ENCODE measurements at regions not wholly inside any gene's neighbourhood (a gene's known extent, or its start where the extent isn't known, plus 50 kb on each side); places are given as distances from the start of the nearest gene placed in this dataset.
A peak's percentile ranks its signal among the peaks of the same experiment; 100 is the strongest.

DNA sequence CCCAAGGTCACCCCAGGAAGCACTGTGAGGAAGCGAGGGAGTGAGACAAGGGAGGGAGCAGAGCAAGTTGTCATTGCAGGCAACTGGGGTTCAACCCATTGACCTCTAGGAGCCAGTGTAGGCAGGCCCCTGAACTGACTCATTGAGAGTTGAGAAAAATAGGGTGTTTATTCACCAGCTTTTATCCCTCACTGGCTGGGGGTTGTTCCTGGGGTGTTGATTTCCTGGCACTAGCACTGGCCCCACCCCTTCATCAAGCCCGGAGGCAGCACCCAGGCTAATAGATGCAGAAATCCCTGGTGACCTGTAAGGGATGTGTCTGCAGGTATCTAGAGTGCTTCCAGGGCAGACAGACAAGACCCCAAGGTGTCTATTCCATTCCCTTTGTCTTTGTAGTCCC, 183.9 kb downstream of the ARRDC4 start:
- no peak for DNase-seq (ENCODE audit: low spot score)

DNA sequence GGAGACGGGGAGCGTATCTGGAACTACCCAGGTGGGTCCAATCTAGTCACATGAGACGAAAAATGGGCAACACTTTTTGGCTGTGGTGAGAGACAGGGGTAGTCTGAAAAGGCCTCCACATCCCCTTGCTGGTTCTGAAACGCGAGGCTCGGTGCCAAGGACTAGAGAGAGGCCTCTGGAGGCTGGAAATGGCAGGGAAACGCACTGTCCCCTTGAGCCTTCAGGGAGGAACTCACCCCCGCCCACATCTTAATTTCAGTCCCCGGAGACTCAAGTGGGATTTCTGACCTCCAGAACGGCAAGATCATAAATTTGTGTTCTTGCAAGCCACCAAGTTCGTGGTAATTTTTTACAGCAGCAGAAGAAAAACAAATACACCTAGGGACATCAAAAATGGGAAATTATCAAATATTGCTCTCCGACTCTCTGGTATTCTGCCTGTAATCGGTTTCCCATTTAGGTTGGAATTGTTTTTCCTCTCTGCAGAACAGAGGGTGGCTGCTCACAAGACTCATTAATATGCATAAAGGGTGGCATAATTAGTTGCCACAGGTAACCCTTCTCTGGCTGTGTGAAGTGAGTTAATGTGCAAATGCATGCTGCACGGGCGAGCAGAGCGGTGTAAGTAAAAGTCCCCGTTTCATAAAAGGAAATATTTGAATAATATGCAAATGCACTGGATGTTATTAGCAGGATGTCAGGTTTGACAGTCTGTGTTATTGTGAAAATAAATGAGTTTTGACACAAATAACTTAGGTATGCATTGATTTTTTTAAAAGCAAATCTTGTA, 185.7 kb downstream of the ARRDC4 start:
- DNase-seq (ENCODE audit: low spot score) = no peak

DNA sequence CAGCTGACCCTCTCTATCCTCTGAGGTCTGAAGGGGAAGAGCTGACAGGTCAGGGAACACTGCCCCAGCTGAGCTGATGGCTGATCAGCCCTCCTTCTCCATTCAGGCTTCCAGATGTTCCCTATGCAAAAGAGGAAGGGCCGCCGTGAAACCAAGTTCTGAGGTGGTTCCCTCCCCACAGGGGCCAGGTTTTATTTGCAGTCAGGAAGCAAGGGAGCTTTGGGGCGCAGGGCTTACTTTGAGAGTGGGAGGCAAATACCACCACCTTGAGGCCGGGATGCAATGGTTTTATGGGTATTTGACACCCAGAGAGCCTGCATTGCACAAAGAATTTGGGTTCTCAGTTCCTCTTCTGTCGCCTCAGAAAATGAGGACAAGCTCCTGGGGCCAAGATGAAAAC, 186.9 kb downstream of the ARRDC4 start:
- no peak for DNase-seq (ENCODE audit: low spot score)

DNA sequence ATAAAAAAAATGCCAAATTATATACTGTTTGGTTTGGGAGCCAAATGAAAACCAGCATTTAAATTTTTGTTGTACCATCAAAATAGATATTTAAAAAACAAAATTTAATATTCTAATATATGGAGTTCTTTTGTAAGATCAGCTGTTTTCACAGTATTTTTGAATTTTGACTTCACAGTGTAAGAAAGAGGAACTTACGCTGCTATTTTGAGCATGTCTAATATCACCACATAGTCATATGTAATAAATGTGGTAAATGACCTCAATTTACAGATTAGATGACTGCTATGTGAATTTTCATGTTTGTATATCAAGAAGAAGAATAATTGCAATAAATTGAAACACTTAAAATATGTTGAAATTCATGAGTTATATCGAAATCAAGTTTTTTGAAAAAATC, 189.6 kb downstream of the ARRDC4 start:
- no peak for DNase-seq (ENCODE audit: low spot score)

DNA sequence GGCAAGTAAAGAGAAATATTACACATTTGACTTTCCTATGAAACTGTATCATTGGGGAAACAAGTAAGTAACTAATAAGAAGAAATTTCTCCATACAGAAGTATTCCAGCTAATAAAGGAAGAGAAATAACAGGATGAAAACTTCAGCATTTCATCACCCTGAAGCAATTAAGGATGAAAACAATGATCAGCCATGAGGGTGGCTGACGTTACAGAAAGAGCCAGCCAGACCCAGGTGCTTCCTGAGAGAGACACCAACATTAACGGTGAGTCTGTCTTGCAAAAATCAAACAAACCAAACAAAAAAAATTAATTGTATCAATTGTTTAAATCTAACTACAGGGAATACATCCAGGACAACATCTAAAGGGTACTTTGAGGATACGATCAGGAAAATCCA, 190.0 kb downstream of the ARRDC4 start:
- DNase-seq (ENCODE audit: low spot score) = no peak

DNA sequence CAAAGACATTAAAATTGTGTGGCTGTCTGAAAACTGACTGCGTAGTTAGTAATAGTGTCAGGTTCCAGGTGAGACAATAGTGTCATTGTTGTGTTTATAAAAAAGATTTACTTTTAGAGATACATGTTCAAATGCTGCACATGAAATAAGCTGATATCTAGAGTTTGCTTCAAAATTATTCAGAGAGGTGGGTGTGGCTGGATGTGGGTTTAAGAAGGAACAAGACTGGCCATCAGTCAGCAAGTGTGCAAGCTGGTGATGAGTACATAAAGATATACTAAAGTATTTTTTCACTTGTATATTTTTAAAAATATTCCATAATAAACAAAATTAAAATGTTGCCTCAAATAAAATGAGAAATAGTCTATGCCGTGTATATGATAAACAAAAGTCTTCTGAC, 190.6 kb downstream of the ARRDC4 start:
- DNase-seq (ENCODE audit: low spot score) = no peak

DNA sequence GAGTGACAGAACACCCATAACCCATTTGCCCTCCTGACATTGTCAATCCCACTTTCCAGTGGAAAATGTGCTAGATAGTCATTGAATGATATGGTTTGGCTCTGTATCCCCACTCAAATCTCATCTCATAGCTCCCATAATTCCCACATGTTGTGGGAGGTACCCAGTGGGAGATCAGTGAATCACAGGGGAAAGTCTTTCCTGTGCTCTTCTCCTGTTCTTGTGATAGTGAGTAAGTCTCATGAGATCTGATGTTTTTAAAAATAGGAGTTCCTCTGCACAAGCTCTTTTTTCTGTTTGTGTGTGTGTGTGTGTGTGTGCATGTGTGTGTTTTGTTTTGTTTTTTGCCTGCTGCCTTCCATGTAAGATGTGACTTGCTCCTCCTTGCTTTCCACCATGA, 191.7 kb downstream of the ARRDC4 start:
- DNase-seq (ENCODE audit: low spot score) = no peak

DNA sequence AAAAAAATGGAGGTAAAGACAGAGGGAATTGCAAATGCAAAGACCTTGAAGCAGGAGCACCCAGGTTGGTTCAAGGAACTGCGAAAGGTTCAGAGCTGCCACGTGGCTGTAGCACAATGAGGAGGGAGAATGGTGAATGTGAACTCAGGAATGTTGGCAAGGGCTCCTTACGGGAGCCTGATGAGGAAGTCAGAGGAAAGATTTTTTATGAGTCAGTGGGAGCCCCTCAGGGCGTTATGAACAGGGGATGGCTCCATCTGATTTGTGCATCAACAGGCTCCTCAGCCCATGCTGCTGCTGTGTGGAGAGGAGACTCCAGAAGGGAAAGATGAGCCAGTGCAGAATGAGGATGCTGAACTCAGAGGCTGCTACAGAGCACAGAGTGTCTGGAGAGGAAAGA, 194.4 kb downstream of the ARRDC4 start:
- DNase-seq (ENCODE audit: low spot score) = no peak

DNA sequence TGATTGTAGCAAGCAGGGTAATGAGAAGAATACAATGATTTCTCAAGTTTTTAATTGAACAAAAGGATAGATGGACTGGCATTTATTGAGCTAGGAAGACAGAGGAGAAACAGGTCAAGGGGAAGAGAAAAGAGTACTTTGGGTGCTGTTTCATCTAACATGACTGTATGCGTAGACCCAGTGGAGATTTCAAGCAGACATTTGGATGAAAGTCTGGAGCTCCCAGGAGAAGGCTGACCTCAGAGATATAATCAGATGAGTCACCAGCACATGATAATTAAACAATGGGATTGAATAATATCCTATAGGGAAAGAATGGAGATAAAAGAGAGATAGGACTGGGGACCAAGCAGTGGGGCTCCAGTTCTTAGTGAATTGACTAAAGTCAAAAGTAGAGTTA, 194.9 kb downstream of the ARRDC4 start:
- DNase-seq (ENCODE audit: low spot score) = no peak

DNA sequence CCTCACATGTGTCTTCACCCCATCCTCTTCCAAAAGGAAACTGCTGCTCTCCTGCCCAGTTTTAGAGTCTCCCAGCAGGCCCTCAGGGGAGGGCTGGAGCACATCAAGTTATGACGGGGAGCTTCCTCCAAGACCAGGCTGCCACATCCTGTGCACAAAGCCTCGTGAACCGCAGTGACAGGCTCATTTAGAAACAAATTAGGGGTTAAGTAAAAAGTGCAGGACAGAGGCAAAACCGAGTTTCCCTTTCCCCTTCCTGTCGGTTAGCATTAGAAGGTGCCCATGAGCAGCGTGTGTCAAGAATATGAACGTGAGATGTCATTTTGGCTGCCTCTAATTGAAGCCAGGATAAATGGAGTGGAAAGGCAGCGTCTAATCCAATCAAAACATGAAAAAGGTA, 199.7 kb downstream of the ARRDC4 start:
- DNase-seq (ENCODE audit: low spot score) = no peak

DNA sequence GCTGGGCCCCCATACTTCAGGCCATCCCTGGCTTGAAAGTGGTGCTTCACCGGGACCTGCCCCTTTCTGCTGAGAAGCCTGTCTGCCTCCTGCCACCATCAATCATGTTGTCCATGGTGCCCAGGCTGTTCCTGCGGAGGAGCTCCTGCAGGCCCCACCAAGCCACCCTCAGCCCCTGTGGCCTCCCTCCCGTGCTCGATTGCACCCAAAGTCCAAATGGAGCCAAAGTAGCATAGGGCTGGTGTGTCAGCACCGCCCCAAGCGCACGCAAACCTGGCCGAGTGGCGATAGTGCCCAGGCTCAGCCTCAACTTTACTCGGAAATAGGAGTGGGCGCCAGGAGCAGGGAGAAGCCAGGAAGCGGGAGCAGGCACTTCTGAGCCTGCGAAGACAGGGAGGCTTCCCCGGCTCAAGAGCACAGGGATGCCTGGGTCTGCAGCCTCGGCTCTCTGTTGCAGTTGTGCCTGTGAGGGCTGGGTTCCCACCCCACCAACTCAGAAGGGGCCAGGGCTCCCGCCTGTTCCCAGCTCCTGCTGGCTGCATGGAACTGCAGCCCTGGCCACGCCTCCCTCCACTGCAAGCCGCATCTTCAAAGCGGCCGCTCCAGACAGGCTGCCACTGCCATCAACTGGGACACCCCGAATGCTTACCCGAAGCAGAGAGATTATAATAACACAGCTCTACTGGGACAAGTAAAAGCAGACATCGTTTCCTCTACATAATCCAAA, 203.0 kb downstream of the ARRDC4 start:
- no peak for DNase-seq (ENCODE audit: low spot score)

DNA sequence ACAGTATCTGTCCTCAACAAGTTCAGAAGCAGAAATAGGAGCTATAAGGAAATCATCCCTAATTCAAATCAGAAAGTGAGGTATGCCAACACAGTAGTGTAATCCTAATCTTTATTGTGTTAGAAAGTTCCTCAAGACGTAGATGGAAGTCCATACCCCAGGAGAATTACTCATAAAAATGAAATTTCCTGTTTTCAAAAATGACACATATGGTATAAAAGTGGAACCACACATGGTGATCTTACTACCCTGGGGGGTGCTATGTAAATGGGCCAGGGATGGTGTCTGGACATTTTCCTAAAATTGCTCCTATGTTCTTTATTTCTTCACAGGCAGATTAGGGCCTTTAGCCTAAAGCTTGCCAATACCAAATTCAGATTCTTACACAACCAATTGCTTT, 204.1 kb downstream of the ARRDC4 start:
- no peak for DNase-seq (ENCODE audit: low spot score)

DNA sequence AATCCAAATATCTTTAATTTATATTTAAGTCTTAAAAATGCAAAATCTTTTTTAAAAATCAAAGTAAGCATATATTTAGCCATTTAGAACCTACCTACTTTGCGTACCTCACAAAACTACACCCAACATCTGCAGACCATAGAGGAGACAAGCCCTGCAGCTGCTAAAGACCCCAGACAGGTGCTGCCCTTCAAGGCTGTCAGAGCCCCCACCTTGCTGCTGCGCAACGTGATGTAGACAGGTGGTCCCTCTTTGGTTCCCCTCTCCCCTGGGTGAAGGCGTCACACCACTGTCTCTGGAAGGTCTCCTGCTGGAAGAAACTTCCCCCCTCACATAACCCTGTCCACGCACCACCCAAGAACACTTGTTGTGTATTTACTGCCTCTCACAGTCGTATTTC, 204.5 kb downstream of the ARRDC4 start:
- DNase-seq (ENCODE audit: low spot score) = no peak

DNA sequence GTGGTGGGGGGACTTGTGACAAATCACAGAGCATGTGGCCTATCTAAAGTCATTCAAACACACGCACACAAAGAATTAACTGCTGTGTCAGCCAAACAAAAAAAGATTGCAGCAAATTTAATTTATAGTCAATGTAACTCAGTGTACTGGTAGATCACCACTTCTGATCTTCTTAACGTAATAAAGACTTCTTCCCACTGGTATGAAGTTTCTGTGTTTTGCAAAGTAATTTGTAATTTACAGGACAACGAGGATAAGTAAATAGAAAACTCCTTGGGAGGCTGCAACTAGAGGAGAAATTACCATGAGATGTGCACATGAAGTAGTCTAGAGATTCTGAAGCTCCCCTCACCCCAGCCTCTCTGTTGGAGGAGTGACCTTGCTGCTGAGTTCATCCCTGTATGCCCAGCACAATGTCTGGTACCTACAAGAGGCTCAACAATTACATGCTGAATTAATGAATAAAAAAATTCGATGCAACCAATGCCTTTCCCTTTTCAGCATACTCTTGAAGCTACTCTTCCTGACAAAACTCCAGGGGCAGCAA, 207.3 kb downstream of the ARRDC4 start:
- DNase-seq (ENCODE audit: low spot score) = no peak

DNA sequence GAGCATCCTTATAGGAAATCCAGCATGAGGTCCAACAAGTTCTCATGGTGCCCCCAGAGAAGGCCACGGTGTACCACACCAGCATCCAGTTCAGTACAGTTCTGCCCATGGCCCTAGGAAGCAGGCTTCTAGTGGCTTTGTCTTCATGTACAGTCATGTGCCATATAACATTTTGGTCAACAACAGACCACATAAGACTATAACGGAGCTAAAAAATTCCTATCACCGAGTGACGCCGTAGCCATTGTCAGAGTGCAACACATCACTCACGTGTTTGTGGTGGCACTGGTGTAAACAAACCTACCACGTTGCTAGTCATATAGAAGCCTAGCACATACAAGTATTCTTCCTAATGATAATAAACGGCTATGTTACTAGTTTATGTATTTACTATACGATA, 209.0 kb downstream of the ARRDC4 start:
- no peak for DNase-seq (ENCODE audit: low spot score)

DNA sequence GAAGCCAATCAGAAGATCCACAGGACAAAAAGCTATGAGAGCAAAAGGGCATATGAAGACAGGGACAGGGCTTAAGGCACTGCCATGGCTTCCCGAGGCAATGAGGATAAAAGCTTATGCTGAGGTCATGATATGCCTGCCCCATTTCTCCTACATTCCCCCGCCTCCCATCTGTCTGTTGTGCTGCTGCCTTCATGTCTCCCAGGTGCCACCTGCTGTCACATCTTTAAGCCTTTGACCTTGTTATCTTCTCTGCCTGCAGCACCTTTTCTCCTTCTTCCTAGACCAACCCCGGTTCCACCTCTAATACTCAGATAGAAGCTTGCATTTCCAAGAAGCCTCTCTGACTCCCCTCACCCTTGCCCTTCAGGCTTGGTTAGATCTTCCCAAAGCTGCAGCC, 213.8 kb downstream of the ARRDC4 start:
- DNase-seq (ENCODE audit: low spot score) = no peak

DNA sequence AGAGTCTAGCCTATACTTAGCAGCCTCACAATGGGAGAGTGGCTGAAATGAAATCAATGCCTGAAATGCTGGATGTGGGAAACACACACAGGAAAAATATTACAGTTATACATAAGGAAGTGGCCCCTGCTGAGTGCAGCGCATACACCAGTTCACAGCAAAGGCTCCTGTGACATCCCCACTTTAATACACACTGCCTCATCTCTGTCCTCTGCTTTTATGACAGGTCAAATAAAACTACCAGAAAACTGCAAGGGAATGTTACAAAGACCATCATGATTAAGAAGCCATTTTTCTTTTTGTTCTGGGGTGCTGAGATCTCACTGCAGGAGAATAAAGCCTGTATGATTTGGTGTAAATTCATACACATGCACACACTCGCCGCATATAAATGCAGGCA, 214.3 kb downstream of the ARRDC4 start:
- DNase-seq (ENCODE audit: low spot score) = no peak

DNA sequence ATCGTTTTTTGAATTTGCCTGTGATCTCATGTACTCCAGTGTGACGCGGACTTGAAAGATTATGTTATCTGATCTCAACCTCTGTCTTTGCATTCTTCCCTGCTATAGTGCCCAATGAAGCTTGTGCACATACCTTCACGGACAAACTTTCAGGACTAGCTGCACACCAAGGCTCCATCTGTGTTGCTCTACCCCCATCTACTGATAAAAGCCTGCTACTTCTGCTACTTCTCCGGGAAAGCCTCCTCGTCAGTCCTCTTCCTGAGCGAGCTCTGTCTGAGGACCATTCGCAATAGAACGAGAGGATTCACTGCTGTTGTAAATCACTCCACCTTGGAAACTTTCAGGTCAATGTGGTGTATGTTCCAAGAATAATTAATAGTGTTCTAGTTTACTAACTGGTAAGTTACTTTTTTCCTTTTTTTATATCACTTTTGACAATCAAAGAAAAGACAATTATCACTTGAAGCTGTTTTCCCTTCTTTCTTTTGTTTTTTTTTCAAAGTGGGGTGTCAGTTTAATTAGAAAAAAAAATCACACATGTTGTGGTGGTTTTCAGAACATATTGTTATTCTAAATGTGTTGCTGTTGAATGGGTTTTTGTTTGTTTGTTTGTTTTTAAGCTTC, 217.6 kb downstream of the ARRDC4 start:
- DNase-seq (ENCODE audit: low spot score) = peak; percentile 43

DNA sequence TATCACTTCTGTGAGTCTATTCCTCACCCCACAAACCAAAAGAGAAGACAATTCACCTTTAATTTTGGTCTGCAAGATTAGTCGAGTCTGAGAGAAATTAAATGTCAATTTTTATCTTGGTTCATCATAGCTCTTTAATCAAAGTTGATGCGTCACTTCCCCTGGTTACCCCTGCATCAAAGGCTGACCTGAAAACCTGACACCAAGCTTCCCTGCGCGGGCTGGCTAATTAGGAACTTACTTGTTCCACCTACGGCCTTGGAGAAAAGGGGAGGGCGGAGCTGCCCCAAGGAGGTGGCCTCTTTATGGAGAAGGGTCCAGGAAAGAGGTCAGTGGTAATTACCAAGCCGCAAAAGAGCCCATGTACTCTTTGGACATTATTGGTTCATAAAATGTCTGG, 218.4 kb downstream of the ARRDC4 start:
- no peak for DNase-seq (ENCODE audit: low spot score)

DNA sequence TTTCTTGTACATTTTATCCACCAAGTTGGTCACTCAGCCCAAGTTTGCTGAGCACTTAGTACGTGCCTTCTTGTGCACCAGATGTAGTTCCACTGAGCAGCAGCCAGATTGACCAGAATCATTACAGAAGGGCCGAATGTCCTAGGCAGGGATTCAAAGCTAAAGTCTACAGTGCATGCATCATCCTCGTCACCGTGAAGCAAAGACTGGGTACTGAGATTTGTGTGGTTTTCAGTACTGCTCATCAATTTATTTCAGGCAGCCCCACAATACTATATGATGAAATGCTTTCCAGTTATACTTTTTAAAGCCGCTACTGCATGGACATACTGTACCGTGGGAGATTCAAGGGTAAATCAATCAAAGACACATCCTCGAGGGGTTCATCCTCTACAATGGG, 227.0 kb downstream of the ARRDC4 start:
- DNase-seq (ENCODE audit: low spot score) = no peak

DNA sequence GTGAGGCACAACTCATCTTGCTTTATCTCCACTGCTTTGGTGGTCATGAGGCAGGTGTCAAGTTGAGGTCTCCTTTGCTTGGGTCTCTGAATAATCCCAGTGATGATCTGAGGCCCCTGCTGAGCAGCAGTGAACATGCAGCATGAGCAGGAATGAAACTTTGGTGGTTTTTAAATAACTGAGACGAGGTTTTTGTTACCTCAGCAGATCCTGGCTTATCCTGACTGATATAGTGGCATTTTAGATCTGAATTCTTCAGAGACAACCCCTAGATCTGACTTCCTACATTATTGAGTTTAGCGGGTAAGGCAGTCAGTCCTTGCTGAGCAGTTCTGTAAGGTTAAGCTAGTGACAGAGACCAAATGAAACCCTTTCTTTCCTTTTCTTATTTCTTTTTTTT, 230.4 kb downstream of the ARRDC4 start:
- DNase-seq (ENCODE audit: low spot score) = no peak

DNA sequence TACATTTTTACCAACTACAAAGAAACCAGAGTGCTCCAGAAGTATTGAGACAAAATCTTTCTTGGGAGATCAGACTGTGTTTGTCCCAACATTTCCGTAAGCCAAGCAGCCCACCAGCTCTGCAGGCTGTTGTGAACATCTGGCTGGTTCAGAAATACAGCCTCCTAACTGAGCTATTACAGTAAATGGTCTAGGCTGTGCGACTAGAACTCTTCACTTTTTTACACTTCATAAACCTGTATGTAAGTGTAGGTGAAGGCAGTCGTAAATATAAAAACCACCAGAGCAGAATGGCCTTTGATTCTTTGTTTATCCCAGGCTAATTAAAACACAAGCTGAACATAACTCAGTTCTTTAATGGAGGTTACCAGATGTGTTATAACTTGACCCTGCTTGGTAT, 235.3 kb downstream of the ARRDC4 start:
- no peak for DNase-seq (ENCODE audit: low spot score)

DNA sequence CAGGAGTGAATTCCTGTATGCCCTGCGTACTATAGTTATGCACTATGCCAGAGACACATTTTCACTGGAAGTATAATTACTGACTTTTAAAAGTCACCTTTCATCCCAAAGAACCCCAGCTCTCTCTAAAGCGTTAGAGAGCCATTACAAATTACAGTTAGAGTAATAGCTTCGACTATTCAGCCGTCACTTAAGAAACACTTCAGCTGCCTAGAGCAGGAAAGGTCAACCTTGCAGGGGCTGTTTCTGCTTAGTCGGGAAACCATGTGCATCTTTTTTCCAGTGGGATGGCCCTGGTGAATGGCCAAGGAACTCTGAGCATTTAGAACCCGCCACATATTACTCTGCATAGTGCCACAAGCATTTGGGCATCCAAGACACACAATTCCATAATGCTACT, 235.9 kb downstream of the ARRDC4 start:
- DNase-seq (ENCODE audit: low spot score) = no peak

All from putamen (tissue), 1 donor.